HG02884 (cell line): ENCODE measurements at regions not wholly inside any gene's neighbourhood (a gene's known extent, or its start where the extent isn't known, plus 50 kb on each side); places are given as distances from the start of the nearest gene placed in this dataset.
"Not testable (repeated sequence)": the region's sequence is repeated elsewhere in the genome, so short reads cannot be mapped to it uniquely, and the experiment has no call there.

Experiments used
- ATAC-seq: cut with Tn5 transposase; IDR thresholded peaks from one replicate; pipeline ENCODE4 v1.9.1; 2021; ENCODE audit warnings: mild to moderate bottlenecking, moderate library complexity; ENCODE audit not compliant: unreplicated experiment

GRCh38 chr2:54065411-54065810, 50.0 kb upstream of the ACYP2 start:
- no peak for ATAC-seq

- no peak for ATAC-seq
Measured at GRCh38 chr2:54063967-54064535, 51.4 kb upstream of the ACYP2 start.

- ATAC-seq, result no peak
Measured at GRCh38 chr2:54062401-54062800, 53.0 kb upstream of the ACYP2 start.

GRCh38 chr2:54061272-54061671, 54.1 kb upstream of the ACYP2 start:
- no peak for ATAC-seq

GRCh38 chr2:54059986-54060385, 55.4 kb upstream of the ACYP2 start:
- ATAC-seq, result no peak

GRCh38 chr2:54059504-54059903, 55.9 kb upstream of the ACYP2 start:
- ATAC-seq, result no peak

GRCh38 chr2:54058449-54058848, 57.0 kb upstream of the ACYP2 start:
- no peak for ATAC-seq

GRCh38 chr2:54054774-54055173, 60.6 kb upstream of the ACYP2 start:
- no peak for ATAC-seq

GRCh38 chr2:54054271-54054670, 61.1 kb upstream of the ACYP2 start:
- peak; percentile 80 for ATAC-seq

- ATAC-seq, result peak; percentile 33
Measured at GRCh38 chr2:54053830-54054229, 61.6 kb upstream of the ACYP2 start.

GRCh38 chr2:54052825-54053718, 62.3 kb upstream of the ACYP2 start:
- ATAC-seq, result peak; percentile 2

- no peak for ATAC-seq
Measured at GRCh38 chr2:54050445-54050844, 65.0 kb upstream of the ACYP2 start.

GRCh38 chr2:54049365-54049764, 66.0 kb upstream of the ACYP2 start:
- no peak for ATAC-seq

- ATAC-seq, result not testable (repeated sequence)
Measured at GRCh38 chr2:54048896-54049295, 66.5 kb upstream of the ACYP2 start.

GRCh38 chr2:54048117-54048785, 67.2 kb upstream of the ACYP2 start:
- peak; percentile 53 for ATAC-seq

- no peak for ATAC-seq
Measured at GRCh38 chr2:54047658-54048057, 67.8 kb upstream of the ACYP2 start.

GRCh38 chr2:54047091-54047490, 68.3 kb upstream of the ACYP2 start:
- no peak for ATAC-seq

GRCh38 chr2:54042897-54043620, 72.3 kb upstream of the PSME4 start:
- no peak for ATAC-seq

- no peak for ATAC-seq
Measured at GRCh38 chr2:54042341-54042740, 71.5 kb upstream of the PSME4 start.

GRCh38 chr2:54041135-54041534, 70.3 kb upstream of the PSME4 start:
- no peak for ATAC-seq

GRCh38 chr2:54040685-54041084, 69.9 kb upstream of the PSME4 start:
- no peak for ATAC-seq
